ENCODE measurements at regions not wholly inside any gene's neighbourhood (a gene's known extent, or its start where the extent isn't known, plus 50 kb on each side); places are given as distances from the start of the nearest gene placed in this dataset.
"Not testable (repeated sequence)": the region's sequence is repeated elsewhere in the genome, so short reads cannot be mapped to it uniquely, and the experiment has no call there.

DNA sequence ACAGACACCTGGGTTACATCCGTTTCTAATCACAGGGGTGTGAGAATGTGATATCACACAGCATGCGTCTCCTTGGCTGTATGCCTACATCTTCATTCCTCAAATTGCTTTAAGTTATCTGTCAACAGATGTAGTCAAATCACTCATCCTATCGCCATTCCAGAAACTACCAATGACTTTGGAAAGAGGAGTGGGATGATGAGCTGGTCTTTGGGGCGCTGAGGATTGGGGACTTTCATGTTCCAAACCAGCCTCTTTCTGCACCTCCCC lies 104.8 kb downstream of the NAV1 start:
- DNase-seq (ENCODE audit: low read depth): no peak
- TF ChIP-seq POLR2A (IDR thresholded peaks at IDR 0.05; ENCODE audit: extremely low read depth, insufficient read length) (no peak), MYC (IDR thresholded peaks at IDR 0.05; ENCODE audit: low read depth, low read length) (no peak)
- TF ChIP-seq, protein P1, sequence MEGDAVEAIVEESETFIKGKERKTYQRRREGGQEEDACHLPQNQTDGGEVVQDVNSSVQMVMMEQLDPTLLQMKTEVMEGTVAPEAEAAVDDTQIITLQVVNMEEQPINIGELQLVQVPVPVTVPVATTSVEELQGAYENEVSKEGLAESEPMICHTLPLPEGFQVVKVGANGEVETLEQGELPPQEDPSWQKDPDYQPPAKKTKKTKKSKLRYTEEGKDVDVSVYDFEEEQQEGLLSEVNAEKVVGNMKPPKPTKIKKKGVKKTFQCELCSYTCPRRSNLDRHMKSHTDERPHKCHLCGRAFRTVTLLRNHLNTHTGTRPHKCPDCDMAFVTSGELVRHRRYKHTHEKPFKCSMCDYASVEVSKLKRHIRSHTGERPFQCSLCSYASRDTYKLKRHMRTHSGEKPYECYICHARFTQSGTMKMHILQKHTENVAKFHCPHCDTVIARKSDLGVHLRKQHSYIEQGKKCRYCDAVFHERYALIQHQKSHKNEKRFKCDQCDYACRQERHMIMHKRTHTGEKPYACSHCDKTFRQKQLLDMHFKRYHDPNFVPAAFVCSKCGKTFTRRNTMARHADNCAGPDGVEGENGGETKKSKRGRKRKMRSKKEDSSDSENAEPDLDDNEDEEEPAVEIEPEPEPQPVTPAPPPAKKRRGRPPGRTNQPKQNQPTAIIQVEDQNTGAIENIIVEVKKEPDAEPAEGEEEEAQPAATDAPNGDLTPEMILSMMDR (IDR thresholded peaks at IDR 0.05; ENCODE audit: low read depth, low read length): no peak
- TF ChIP-seq, protein P2, sequence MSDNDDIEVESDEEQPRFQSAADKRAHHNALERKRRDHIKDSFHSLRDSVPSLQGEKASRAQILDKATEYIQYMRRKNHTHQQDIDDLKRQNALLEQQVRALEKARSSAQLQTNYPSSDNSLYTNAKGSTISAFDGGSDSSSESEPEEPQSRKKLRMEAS (IDR thresholded peaks at IDR 0.05; ENCODE audit: low read depth, low read length): no peak
- no peak overlapping the region for H3K4me3 ChIP-seq (ENCODE audit: low read depth, low read length)

DNA sequence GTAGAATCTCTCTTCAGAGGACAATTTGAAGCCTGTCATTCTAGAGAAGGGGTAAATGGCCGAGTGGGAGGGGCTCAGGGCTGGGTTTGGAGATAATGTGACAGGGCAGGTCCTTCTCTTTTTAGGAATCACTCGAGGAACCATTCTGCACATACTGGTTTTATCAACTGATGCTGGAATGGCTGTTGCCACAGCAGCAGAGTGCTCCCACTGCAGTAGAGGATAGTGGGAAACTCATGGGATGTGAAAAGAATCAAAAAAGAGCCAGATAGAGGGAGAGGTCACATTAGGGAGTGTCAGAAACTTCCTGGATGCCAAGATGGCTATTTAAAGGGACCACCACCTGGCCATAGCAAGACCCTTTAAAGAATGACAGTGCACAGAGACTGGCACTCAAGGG lies 105.3 kb downstream of the NAV1 start:
- H3K4me3 ChIP-seq (ENCODE audit: low read depth, low read length): no peak overlapping the region
- no peak for DNase-seq (ENCODE audit: low read depth)
- TF ChIP-seq, protein P1 (IDR thresholded peaks at IDR 0.05; ENCODE audit: low read depth, low read length): no peak
- TF ChIP-seq POLR2A (IDR thresholded peaks at IDR 0.05; ENCODE audit: extremely low read depth, insufficient read length) (no peak), MYC (IDR thresholded peaks at IDR 0.05; ENCODE audit: low read depth, low read length) (no peak)
- TF ChIP-seq, protein P2 (IDR thresholded peaks at IDR 0.05; ENCODE audit: low read depth, low read length): no peak

DNA sequence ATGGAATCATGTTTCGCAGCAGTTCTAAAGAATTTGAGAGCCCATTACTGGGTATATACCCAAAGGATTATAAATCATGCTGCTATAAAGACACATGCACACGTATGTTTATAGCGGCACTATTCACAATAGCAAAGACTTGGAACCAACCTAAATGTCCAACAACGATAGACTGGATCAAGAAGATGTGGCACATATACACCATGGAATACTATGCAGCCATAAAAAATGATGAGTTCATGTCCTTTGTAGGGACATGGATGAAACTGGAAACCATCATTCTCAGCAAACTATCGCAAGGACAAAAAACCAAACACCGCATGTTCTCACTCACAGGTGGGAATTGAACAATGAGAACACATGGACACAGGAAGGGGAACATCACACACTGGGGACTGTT lies 106.1 kb downstream of the NAV1 start:
- DNase-seq (ENCODE audit: low read depth); H3K4me3 ChIP-seq (ENCODE audit: low read depth, low read length): not testable (repeated sequence)

DNA sequence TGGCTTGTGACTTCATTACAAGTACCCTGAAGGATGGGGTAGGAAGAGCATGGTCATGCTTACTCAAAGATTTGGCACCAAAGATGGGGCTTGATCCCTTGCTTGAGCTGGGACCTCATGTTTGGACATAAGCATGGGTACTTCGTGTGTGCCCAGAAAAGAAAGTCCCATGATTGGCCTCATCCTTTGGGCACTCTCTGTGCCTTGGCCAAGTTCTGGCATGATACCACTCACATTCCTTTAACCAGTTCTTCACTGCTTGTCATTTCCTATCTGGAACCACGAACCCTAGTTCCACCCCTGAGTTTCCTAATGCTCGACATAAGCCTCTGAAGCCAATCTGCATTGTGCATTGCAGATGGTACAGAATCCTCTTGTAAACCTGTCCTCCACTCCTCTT lies 107.0 kb downstream of the NAV1 start:
- no peak for TF ChIP-seq POLR2A (IDR thresholded peaks at IDR 0.05; ENCODE audit: extremely low read depth, insufficient read length)
- TF ChIP-seq MYC (IDR thresholded peaks at IDR 0.05; ENCODE audit: low read depth, low read length): no peak
- TF ChIP-seq, protein P1 (IDR thresholded peaks at IDR 0.05; ENCODE audit: low read depth, low read length): no peak
- TF ChIP-seq, protein P2 (IDR thresholded peaks at IDR 0.05; ENCODE audit: low read depth, low read length): no peak
- no peak for DNase-seq (ENCODE audit: low read depth)
- H3K4me3 ChIP-seq (ENCODE audit: low read depth, low read length): no peak overlapping the region

DNA sequence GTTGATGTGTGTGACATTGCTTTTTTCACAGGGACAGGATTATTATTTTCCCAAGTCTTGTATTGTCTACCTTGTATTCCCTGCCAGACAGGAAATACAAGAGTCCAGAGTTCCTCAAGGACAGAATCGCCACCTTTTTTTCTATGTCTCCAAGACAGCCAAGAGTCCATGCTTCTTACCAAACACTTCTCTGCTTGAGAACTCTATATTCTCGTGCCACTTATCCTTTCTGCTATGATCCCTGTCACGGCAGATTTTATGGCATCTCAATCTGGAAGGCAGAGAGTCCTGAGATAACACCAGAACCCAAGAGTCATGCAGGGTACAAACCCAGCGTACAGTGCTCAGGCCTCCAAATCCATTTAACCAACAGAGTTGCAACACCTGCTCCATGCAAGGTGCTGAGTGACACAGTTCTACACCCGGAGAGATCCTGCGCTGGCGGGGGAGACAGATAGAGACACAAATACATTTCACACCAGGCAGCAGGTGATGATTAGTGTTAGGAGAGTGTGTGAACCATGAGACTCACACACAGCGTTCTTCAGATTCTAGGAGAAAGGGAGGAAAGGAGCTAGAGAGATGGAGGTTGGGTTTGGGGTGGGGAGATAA lies 107.6 kb downstream of the NAV1 start:
- H3K4me3 ChIP-seq (ENCODE audit: low read depth, low read length): no peak overlapping the region
- no peak for TF ChIP-seq POLR2A (IDR thresholded peaks at IDR 0.05; ENCODE audit: extremely low read depth, insufficient read length)
- TF ChIP-seq, protein P2 (IDR thresholded peaks at IDR 0.05; ENCODE audit: low read depth, low read length): no peak
- TF ChIP-seq MYC (IDR thresholded peaks at IDR 0.05; ENCODE audit: low read depth, low read length): no peak
- TF ChIP-seq, protein P1 (IDR thresholded peaks at IDR 0.05; ENCODE audit: low read depth, low read length): no peak
- no peak for DNase-seq (ENCODE audit: low read depth)

DNA sequence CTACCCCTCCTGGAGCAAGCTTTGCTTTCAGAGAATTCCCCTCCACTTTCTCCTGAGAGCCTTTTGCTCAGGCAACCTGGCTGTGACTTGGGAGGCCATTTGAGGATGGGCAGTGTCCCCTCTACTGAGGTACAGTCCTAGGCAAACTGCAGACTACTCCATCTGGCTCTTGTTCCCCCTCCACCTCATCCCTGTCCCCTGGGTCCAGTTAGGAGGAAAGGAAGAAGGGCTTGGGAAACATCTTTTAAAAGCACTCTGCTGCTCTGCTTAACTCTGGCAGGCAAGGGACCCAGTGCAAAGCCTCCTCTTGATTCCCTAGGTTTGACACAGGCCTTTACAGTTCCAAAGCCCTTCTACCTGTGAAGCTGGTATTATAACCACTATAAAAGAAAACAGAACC lies 108.2 kb downstream of the NAV1 start:
- TF ChIP-seq, protein P2 (IDR thresholded peaks at IDR 0.05; ENCODE audit: low read depth, low read length): no peak
- TF ChIP-seq MYC (IDR thresholded peaks at IDR 0.05; ENCODE audit: low read depth, low read length) (no peak), POLR2A (IDR thresholded peaks at IDR 0.05; ENCODE audit: extremely low read depth, insufficient read length) (no peak)
- TF ChIP-seq, protein P1 (IDR thresholded peaks at IDR 0.05; ENCODE audit: low read depth, low read length): no peak
- DNase-seq (ENCODE audit: low read depth): no peak
- no peak overlapping the region for H3K4me3 ChIP-seq (ENCODE audit: low read depth, low read length)

Data from NB4 (cell line).